DMS 273 treated with DMSO at 0.1 percent for 48 hours (cell line): ENCODE measurements at regions not wholly inside any gene's neighbourhood (a gene's known extent, or its start where the extent isn't known, plus 50 kb on each side); places are given as distances from the start of the nearest gene placed in this dataset.

Experiments
- DNase-seq: peaks from one replicate; lab custom pipeline; 2025; lab: John Stamatoyannopoulos, UW

GRCh38 chr3:148026009-148026588, 616.9 kb downstream of the ZIC1 start:
- no peak for DNase-seq

GRCh38 chr3:148030975-148031374, 621.8 kb downstream of the ZIC1 start:
- no peak for DNase-seq

GRCh38 chr3:148034353-148034752, 625.2 kb downstream of the ZIC1 start:
- DNase-seq: no peak

GRCh38 chr3:148036331-148036876, 627.2 kb downstream of the ZIC1 start:
- DNase-seq: no peak

GRCh38 chr3:148042663-148043445, 633.7 kb downstream of the ZIC1 start:
- DNase-seq: no peak

- no peak for DNase-seq
Measured at GRCh38 chr3:148044151-148044550, 635.0 kb downstream of the ZIC1 start.

- DNase-seq: no peak
Measured at GRCh38 chr3:148054999-148055398, 642.7 kb upstream of the AGTR1 start.

GRCh38 chr3:148062590-148062989, 635.1 kb upstream of the AGTR1 start:
- DNase-seq: no peak

- DNase-seq: no peak
Measured at GRCh38 chr3:148066802-148067201, 630.9 kb upstream of the AGTR1 start.

GRCh38 chr3:148068466-148068865, 629.2 kb upstream of the AGTR1 start:
- no peak for DNase-seq

- DNase-seq: no peak
Measured at GRCh38 chr3:148070041-148070440, 627.7 kb upstream of the AGTR1 start.

- no peak for DNase-seq
Measured at GRCh38 chr3:148073721-148074456, 623.8 kb upstream of the AGTR1 start.

- DNase-seq: no peak
Measured at GRCh38 chr3:148074946-148075345, 622.8 kb upstream of the AGTR1 start.

GRCh38 chr3:148075771-148076716, 621.7 kb upstream of the AGTR1 start:
- no peak for DNase-seq

GRCh38 chr3:148077318-148077923, 620.3 kb upstream of the AGTR1 start:
- no peak for DNase-seq

- DNase-seq: no peak
Measured at GRCh38 chr3:148077965-148078364, 619.7 kb upstream of the AGTR1 start.

- no peak for DNase-seq
Measured at GRCh38 chr3:148078658-148079057, 619.0 kb upstream of the AGTR1 start.

- DNase-seq: no peak
Measured at GRCh38 chr3:148079370-148079769, 618.3 kb upstream of the AGTR1 start.

GRCh38 chr3:148081926-148082325, 615.8 kb upstream of the AGTR1 start:
- DNase-seq: no peak

GRCh38 chr3:148082506-148083280, 615.0 kb upstream of the AGTR1 start:
- DNase-seq: no peak
